Upper lobe of left lung (tissue), 4 donors: ENCODE measurements at regions not wholly inside any gene's neighbourhood (a gene's known extent, or its start where the extent isn't known, plus 50 kb on each side); places are given as distances from the start of the nearest gene placed in this dataset.

ENCODE experiments used
- CTCF ChIP-seq, 6 experiments: fragments of 450-650 bp in 4 of 6; fragments of 200-600 bp in 2 of 6; sonication (generic) in 2 of 6; IDR thresholded peaks; one replicate each; pipeline ENCODE4 v1.5.1; 2016 to 2019; ENCODE audit warnings: antibody characterized with exemption in 6 of 6
- POLR2AphosphoS5 ChIP-seq, 2 donors: sonication (generic); formaldehyde crosslinking; IDR thresholded peaks; one replicate each; pipeline ENCODE4 v1.5.1; 2017; ENCODE audit warnings: antibody characterized with exemption in 2 of 2

- TF ChIP-seq POLR2AphosphoS5 (IDR thresholded peaks at IDR 0.05) = no peak
- no peak for TF ChIP-seq CTCF (IDR thresholded peaks at IDR 0.05)
Observed at GRCh38 chr9:29176786-29177185, 1603.5 kb upstream of the C9orf72 start.
